WERI-Rb-1 (cell line): ENCODE measurements at regions not wholly inside any gene's neighbourhood (a gene's known extent, or its start where the extent isn't known, plus 50 kb on each side); places are given as distances from the start of the nearest gene placed in this dataset.

Source experiments
- DNase-seq: peaks from one replicate; pipeline ENCODE4 v3.0.0-alpha.2; 2020
- H3K27ac ChIP-seq: fragments of 250-450 bp; sonication (Bioruptor Pico); 2 replicates; pipeline ENCODE4 v1.5.1; 2020; ENCODE audit warnings: mild to moderate bottlenecking, moderate library complexity
- H3K27me3 ChIP-seq: fragments of 250-450 bp; sonication (Bioruptor Pico); 2 replicates; pipeline ENCODE4 v1.5.1; 2021; ENCODE audit warnings: mild to moderate bottlenecking, low read depth, moderate library complexity; ENCODE audit not compliant: insufficient read depth, severe bottlenecking
- H3K36me3 ChIP-seq: fragments of 250-450 bp; sonication (Bioruptor Pico); 2 replicates; pipeline ENCODE4 v1.5.1; 2020; ENCODE audit warnings: mild to moderate bottlenecking, moderate library complexity
- H3K4me3 ChIP-seq: 2 replicates; pipeline ENCODE4 v1.5.1; 2011; ENCODE audit warnings: low read depth, mild to moderate bottlenecking, control low read depth, low read length
- H3K9me3 ChIP-seq: fragments of 250-450 bp; sonication (Bioruptor Pico); 2 replicates; pipeline ENCODE4 v1.5.1; 2021; ENCODE audit warnings: mild to moderate bottlenecking, moderate library complexity; ENCODE audit not compliant: severe bottlenecking
- CTCF ChIP-seq: IDR thresholded peaks from 2 replicates; pipeline ENCODE4 v1.5.1; 2011; ENCODE audit warnings: low read depth, mild to moderate bottlenecking, control low read depth, inconsistent platforms, low read length

- no peaks in the 10 kb centered on the region for H3K9me3 ChIP-seq
These were observed 577.5 kb downstream of the INHBA start for GRCh38 chr7:41125343-41125742.

GRCh38 chr7:41122256-41122987 is 580.5 kb downstream of the INHBA start:
- Histone ChIP-seq H3K4me3 (no peak overlapping the region), H3K36me3 (no peaks in the 10 kb centered on the region), H3K27ac (no peak overlapping the region), H3K27me3 (peaks cover 8% of the 10 kb centered on the region), H3K9me3 (no peaks in the 10 kb centered on the region)
- TF ChIP-seq CTCF, result no peak
- DNase-seq, result no peak

More at GRCh38 chr7:41125343-41125742, 577.5 kb downstream of the INHBA start:
- Histone ChIP-seq H3K27ac (no peak overlapping the region), H3K36me3 (no peaks in the 10 kb centered on the region), H3K27me3 (peaks cover 22% of the 10 kb centered on the region), H3K4me3 (no peak overlapping the region)
- DNase-seq, result no peak
- TF ChIP-seq CTCF, result no peak

GRCh38 chr7:41121228-41121627 is 581.7 kb downstream of the INHBA start:
- no peak for TF ChIP-seq CTCF
- no peak for DNase-seq
- Histone ChIP-seq H3K27me3 (peaks cover 9% of the 10 kb centered on the region), H3K9me3 (no peaks in the 10 kb centered on the region), H3K27ac (no peak overlapping the region), H3K4me3 (no peak overlapping the region), H3K36me3 (no peaks in the 10 kb centered on the region)

GRCh38 chr7:41118486-41118885 is 584.4 kb downstream of the INHBA start:
- H3K36me3 ChIP-seq, result no peaks in the 10 kb centered on the region
- no peak for DNase-seq
- H3K9me3 ChIP-seq, result no peaks in the 10 kb centered on the region
- H3K27me3 ChIP-seq, result peaks cover 4% of the 10 kb centered on the region
- no peak overlapping the region for H3K27ac ChIP-seq
- TF ChIP-seq CTCF, result no peak
- H3K4me3 ChIP-seq, result no peak overlapping the region

GRCh38 chr7:41117431-41117830 is 585.5 kb downstream of the INHBA start:
- H3K27me3 ChIP-seq, result peaks cover 8% of the 10 kb centered on the region
- no peaks in the 10 kb centered on the region for H3K36me3 ChIP-seq
- H3K27ac ChIP-seq, result no peak overlapping the region
- no peak for TF ChIP-seq CTCF
- DNase-seq, result no peak
- no peak overlapping the region for H3K4me3 ChIP-seq
- H3K9me3 ChIP-seq, result no peaks in the 10 kb centered on the region

GRCh38 chr7:41116817-41117216 is 586.1 kb downstream of the INHBA start:
- no peaks in the 10 kb centered on the region for H3K9me3 ChIP-seq
- no peak overlapping the region for H3K4me3 ChIP-seq
- DNase-seq, result no peak
- peaks cover 8% of the 10 kb centered on the region for H3K27me3 ChIP-seq
- no peak for TF ChIP-seq CTCF
- no peak overlapping the region for H3K27ac ChIP-seq
- no peaks in the 10 kb centered on the region for H3K36me3 ChIP-seq
